Forelimb muscle (tissue), 1 donor: ENCODE measurements at regions not wholly inside any gene's neighbourhood (a gene's known extent, or its start where the extent isn't known, plus 50 kb on each side); places are given as distances from the start of the nearest gene placed in this dataset.

ENCODE experiments used
- DNase-seq: peaks from one replicate; pipeline ENCODE4 v3.0.0-alpha.2; 2013; ENCODE audit warnings: low read depth

- DNase-seq, result no peak
Observed at GRCh38 chr12:4026020-4026358, 152.8 kb upstream of the PARP11 start.

DNA sequence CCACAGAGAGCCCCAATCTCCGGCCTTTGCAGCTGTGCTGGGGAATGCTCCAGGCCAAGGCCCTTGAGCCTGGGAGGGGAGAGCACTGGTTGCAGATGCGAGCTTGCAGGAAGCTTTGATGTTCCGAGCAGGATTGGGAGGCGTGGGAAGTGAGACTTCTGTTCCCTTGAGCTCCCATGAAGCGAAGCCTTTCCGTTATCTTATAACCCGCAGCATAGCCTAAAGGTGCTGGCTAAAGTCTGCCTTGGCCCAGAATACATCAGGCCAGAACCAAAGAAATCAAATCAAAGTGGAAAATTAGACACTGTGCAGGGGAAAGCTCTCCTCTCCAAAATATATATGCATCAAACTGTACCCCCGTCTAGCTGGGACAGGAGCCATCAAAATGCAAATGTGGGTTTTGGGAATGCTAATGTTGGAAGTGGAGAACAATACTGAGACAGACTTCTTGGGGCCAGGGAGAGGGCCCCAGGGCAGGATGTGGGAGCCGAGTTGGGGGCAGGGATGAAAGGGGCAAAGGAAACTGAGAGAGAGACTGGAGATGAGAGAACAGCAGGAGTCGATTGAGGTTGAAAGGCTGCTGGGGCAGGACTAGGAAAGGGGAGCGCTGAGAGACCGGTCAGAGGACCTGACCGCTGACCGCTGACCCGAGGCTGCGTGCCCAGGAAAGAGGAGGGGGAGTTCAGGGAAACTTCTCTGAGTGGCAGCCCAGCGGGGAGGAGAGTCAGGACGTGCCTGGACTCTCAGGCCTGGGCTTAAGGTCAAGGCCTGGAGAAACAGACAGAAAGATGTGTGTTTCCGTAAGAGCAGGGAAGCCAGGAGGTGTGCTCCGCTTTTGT is 152.2 kb upstream of the PARP11 start:
- no peak for DNase-seq

- no peak for DNase-seq
Observed at GRCh38 chr12:4024701-4025100, 151.5 kb upstream of the PARP11 start.

- no peak for DNase-seq
Observed at GRCh38 chr12:4015225-4016091, 142.3 kb upstream of the PARP11 start.

DNA sequence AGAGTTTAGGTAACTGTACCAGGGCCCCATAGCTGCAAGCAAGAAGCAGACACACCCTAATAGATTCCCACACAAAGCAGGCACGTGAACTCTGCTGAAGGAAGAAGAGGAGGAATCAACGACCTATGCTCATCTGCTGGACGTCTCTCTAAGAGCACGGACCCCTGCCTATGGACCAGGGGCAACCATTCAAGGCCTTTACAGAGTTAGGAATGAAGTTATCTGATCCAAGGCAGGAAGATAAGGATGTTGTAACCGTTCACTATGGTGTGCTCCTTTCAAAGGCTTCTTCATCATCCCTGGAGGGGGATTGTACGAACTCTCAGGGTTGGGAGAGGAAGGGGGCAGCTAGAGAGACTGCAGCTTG is 141.6 kb upstream of the PARP11 start:
- no peak for DNase-seq

DNA sequence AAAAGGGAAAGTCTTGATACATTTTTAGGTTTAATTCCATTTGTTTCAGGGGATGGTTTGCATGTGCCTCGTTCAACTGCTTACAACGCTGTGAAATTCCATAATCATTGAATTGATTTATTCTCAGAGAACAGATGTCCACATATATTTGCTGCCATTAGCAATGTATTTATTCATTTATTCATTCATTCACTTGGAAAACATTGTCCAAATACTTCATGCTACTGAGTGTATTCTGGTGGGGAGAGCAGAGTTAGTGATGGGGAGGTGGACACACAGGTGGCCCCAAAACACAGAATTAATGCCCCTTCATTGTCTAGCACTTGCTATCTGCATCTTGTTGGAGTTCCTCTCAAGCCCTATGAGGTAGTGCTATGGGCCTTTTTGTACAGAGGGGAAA is 141.2 kb upstream of the PARP11 start:
- no peak for DNase-seq

GRCh38 chr12:4012977-4013968 is 140.1 kb upstream of the PARP11 start:
- no peak for DNase-seq

DNA sequence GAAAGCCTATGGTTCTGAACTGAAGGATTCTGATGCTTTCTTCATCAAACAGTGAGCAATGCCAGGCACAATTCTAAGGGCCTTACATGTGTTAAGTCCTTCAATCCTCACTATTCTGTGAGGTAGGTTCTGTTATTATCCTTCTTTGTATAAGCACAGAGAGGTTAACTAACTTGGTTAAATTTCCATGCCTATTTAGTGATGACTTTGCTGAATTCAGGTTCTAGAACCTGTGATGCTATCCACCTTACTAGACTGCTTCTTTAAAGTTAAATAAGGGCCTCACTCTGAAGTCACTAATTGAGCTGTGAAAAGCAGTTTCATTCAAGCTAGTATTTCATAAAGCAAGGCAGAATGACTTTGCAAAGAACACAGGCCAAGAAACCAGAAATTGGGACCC is 138.9 kb upstream of the PARP11 start:
- no peak for DNase-seq

DNA sequence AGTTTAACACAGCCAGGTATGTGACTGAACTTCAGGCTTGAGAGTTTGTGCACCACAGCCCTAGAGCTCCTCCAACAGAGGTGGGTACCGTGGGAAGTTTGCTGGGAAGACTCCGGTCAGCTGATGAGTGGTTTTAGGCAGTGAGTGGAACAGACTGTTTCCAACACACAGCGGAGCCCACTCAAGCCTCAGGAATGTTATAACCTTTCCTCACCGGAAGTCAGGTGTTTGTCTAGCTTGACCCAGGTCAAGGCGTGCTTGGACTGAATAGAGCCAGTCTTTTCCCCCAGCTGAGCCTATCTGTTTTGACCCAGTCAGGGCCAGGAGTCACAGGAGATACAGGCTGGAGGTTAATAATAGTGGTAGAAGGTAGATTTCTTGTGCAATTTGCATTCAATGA is 138.4 kb upstream of the PARP11 start:
- no peak for DNase-seq

GRCh38 chr12:4009979-4010704 is 136.9 kb upstream of the PARP11 start:
- no peak for DNase-seq

DNA sequence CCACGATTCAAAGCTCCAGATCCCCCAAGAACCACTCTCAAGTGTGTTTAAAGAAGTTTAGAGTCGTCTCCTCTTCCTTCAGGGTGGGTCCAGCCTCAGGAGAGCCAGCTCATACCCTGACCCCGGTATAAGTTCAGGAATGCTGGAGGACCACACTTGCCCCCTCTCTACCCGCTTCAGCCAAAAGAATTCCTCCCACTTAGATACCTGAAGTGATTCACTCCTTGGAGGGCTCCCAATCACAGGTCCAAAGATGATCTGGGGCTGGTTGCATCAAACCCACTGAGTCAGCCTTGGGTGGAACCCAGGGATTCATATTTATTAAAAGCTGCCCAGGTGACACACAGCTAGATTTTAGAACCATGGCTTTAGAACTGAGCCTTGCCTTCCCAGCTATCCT is 133.5 kb upstream of the PARP11 start:
- no peak for DNase-seq

DNA sequence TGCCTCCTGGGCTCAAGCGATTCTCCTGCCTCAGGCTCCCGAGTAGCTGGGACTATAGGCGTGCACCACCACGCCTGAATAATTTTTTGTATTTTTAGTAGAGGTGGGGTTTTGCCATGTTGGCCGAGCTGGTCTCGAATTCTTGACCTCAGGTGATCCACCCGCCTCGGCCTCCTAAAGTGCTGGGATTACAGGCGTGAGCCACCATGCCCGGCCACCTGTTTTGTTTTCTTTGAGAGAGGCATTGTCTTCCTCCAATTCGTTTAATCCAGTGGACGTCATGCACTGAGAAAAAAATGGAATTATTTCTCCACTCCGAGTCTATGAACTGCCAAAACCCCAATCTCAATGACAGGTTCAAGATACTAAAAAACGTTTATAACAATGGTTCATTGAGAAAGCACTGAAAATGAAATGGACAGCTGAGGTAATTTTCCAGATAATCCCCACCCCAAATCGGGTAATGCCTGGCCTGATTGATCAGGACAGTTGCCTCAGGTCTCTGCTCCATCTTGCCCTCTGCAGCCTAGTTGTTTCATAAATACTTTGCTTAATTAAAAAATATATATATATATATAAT is 132.7 kb upstream of the PARP11 start:
- DNase-seq, result no peak

DNA sequence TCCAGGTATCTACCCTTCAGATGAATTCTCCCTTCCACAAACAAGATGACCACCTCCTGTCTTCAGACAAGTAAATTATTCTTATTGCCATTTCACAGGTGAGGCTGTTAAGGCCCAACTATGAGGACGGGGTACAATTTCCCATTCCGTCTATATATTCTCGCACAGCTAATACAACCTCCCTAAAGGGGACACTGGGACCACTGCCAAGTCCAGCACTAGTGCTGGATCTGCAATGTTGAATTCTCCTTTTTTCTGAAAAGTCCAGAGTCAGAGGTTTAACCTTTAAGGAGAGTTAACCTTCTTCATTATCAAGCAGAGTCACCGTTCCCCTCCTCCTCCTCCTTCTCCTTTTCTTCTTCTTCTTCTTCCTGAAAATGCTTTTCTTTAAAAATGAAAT is 130.4 kb upstream of the PARP11 start:
- no peak for DNase-seq

GRCh38 chr12:4002601-4003000 is 129.4 kb upstream of the PARP11 start:
- DNase-seq, result no peak

GRCh38 chr12:4001841-4002240 is 128.6 kb upstream of the PARP11 start:
- no peak for DNase-seq

DNA sequence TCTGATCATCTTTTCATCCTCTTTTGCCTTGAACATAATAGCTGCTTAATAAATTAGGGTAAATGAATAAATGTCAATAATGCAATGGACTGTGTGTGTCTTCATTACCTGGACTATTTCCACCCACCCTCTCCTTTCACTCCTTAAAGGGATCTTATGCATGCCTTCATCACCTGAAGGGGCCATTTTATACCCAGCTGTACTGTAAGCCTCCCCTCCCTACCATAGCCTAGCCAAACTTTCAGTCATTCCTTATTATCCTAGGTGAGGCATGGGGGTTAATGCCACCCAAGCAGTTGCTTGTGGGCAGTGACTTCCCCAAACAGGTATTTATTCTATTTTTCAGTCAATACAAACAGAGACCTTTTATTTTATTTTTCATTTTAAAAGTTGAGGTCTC is 127.8 kb upstream of the PARP11 start:
- DNase-seq, result no peak

DNA sequence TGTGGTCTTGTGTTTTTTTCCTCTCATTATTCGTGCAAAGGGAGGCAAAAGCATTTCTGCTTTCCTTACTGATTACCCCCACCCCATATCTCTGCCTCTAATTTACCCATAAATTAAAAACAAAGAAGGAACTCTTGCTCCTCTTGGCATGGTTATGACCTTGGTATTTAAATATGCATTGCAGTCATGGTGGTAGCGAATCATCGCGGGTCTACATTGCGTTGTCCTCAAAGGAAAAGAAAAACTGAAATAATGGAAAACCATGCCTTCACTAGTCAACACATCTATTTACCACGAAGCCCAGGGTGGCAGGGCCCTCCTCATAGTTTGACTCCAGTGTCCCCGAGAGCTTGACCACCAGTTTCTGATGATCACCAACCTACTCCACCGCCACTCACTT is 126.7 kb upstream of the PARP11 start:
- DNase-seq, result no peak

- DNase-seq, result no peak
Observed at GRCh38 chr12:3998968-3999792, 126.0 kb upstream of the PARP11 start.

GRCh38 chr12:3998397-3998796 is 125.2 kb upstream of the PARP11 start:
- DNase-seq, result no peak

GRCh38 chr12:3996322-3996721 is 123.1 kb upstream of the PARP11 start:
- DNase-seq, result no peak
